ENCODE measurements at regions not wholly inside any gene's neighbourhood (a gene's known extent, or its start where the extent isn't known, plus 50 kb on each side); places are given as distances from the start of the nearest gene placed in this dataset.

DNA sequence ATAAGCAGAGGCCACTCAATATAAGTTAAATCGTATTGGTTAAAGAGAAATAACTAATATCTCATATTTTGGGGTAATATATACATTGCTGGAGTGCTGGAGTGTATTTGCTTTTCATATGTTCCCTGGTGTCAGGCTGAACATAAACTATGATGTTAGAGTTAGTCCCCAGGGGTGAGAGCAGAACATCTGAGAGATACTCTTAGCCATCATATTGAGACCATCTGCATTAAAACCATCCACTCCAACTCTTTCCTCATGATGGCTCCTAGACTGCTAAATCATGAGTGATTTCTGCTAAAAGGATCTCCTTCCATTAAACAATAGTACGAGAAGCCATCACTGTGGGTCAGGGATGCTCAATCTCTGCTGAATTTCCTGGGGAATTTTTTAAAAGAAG, 436.2 kb downstream of the DTWD2 start (continued):
- TF ChIP-seq KDM1A (IDR thresholded peaks at IDR 0.05; ENCODE audit: borderline replicate concordance) (no peak), NR2F1 (conservative IDR thresholded peaks at IDR 0.05) (no peak)
- TF ChIP-seq, protein P1, sequence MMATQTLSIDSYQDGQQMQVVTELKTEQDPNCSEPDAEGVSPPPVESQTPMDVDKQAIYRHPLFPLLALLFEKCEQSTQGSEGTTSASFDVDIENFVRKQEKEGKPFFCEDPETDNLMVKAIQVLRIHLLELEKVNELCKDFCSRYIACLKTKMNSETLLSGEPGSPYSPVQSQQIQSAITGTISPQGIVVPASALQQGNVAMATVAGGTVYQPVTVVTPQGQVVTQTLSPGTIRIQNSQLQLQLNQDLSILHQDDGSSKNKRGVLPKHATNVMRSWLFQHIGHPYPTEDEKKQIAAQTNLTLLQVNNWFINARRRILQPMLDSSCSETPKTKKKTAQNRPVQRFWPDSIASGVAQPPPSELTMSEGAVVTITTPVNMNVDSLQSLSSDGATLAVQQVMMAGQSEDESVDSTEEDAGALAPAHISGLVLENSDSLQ (IDR thresholded peaks at IDR 0.05) = no peak

DNA sequence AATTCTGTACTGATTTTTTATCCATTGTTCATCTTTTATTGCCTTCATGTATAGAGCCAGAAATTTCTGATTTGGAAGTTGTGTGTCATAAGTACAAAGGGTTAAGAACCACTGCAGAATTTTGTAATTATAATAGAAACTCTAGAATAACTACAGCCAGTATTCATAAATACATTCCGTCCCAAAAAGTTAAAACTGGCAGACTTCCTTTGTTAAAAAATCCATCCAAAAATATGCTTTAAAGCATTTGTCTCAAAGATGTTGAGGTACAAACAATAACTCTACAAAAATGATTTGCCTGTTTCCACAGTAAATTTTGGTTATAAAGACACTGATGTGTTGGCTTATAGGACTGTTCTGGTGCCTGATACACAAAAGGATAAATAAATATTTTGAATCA, 436.6 kb downstream of the DTWD2 start:
- ChIA-PET SMC1A (ENCODE audit: uncharacterized antibody, unreplicated experiment) (no interaction called here), CTCF (no interaction called here), POLR2A (no interaction called here), RAD21 (ENCODE audit: unreplicated experiment) (no interaction called here)
- no peak overlapping the region for H3K4me2 ChIP-seq (ENCODE audit: control insufficient read depth, insufficient read depth)
- H3K4me1 ChIP-seq (ENCODE audit: control insufficient read depth, insufficient read depth, low read length) = no peaks in the 10 kb centered on the region; the same call in 1 of the 2 replicates
- in situ Hi-C loops (cut with MboI) (no loop called here), intact Hi-C loops (cut with micrococcal nuclease; ENCODE audit: unreplicated experiment) (no loop called here)
- FAIRE-seq (no peak), ATAC-seq (no peak), DNase-seq (ENCODE audit: low read depth, low spot score) (no peak)
- 0% methylated on average over 1 of the region's 1 CpG for WGBS (ENCODE audit: insufficient coverage, insufficient replicate concordance, low lambda C conversion rate, missing lambda C conversion rate)
- no peaks in the 10 kb centered on the region for H4K20me1 ChIP-seq (ENCODE audit: control insufficient read depth, insufficient read depth)
- no peak overlapping the region for H3K9ac ChIP-seq (ENCODE audit: control insufficient read depth, insufficient read depth, low read length)
- BruUV-seq (replicated peaks) = no TSS peak
- no peak overlapping the region for H2AFZ ChIP-seq (ENCODE audit: control insufficient read depth, low read depth, low read length)
- H3K4me3 ChIP-seq = no peak overlapping the region
- H3K27ac ChIP-seq (ENCODE audit: control insufficient read depth, insufficient read depth) = no peak overlapping the region
- no peaks in the 10 kb centered on the region for H3K36me3 ChIP-seq (ENCODE audit: control insufficient read depth in 2 of 2, insufficient read depth in 2 of 2, low read length in 1 of 2)
- H3K9me3 ChIP-seq (replicated peaks; ENCODE audit: control insufficient read depth, insufficient read depth, low read length) = no peaks in the 10 kb centered on the region
- no peaks in the 10 kb centered on the region for H3K79me2 ChIP-seq (ENCODE audit: control insufficient read depth, insufficient read depth, low read length)
- no peaks in the 10 kb centered on the region for H3K27me3 ChIP-seq (replicated peaks in 1 of 2; ENCODE audit: control insufficient read depth in 2 of 2, insufficient read depth in 2 of 2, low read length in 1 of 2)
- no peak for TF ChIP-seq BMI1 (IDR thresholded peaks at IDR 0.05; ENCODE audit: borderline replicate concordance)
- TF ChIP-seq YY1 (IDR thresholded peaks at IDR 0.05; ENCODE audit: low read depth, low read length) = no peak
- no peak for TF ChIP-seq ATF7 (IDR thresholded peaks at IDR 0.05; ENCODE audit: low read depth)
- TF ChIP-seq TCF12 (IDR thresholded peaks at IDR 0.05; ENCODE audit: low read depth, low read length) = no peak
- TF ChIP-seq ATF3 (IDR thresholded peaks at IDR 0.05; ENCODE audit: borderline replicate concordance, extremely low read depth, low read depth, low read length) = no peak
- TF ChIP-seq HDAC2 (IDR thresholded peaks at IDR 0.05) = no peak
- no peak for TF ChIP-seq MLLT1 (IDR thresholded peaks at IDR 0.05)
- TF ChIP-seq SPI1 (IDR thresholded peaks at IDR 0.05; ENCODE audit: borderline replicate concordance, insufficient read depth, low read depth, low read length) = no peak
- no peak for TF ChIP-seq CTCF (IDR thresholded peaks at IDR 0.05 in 2 of 3, conservative IDR thresholded peaks at IDR 0.05 in 1 of 3; ENCODE audit: control insufficient read depth in 2 of 3, extremely low read depth in 1 of 3, insufficient read depth in 1 of 3, low read depth in 3 of 3, low read length in 3 of 3)
- TF ChIP-seq BCL3 (IDR thresholded peaks at IDR 0.05; ENCODE audit: borderline replicate concordance, insufficient read depth, low read depth, low read length, poor library complexity, severe bottlenecking) = no peak

Measured in GM12878 (cell line).